ENCODE measurements at regions not wholly inside any gene's neighbourhood (a gene's known extent, or its start where the extent isn't known, plus 50 kb on each side); places are given as distances from the start of the nearest gene placed in this dataset.

- H3K27ac ChIP-seq, result no peak overlapping the region
- TF ChIP-seq, protein P1, sequence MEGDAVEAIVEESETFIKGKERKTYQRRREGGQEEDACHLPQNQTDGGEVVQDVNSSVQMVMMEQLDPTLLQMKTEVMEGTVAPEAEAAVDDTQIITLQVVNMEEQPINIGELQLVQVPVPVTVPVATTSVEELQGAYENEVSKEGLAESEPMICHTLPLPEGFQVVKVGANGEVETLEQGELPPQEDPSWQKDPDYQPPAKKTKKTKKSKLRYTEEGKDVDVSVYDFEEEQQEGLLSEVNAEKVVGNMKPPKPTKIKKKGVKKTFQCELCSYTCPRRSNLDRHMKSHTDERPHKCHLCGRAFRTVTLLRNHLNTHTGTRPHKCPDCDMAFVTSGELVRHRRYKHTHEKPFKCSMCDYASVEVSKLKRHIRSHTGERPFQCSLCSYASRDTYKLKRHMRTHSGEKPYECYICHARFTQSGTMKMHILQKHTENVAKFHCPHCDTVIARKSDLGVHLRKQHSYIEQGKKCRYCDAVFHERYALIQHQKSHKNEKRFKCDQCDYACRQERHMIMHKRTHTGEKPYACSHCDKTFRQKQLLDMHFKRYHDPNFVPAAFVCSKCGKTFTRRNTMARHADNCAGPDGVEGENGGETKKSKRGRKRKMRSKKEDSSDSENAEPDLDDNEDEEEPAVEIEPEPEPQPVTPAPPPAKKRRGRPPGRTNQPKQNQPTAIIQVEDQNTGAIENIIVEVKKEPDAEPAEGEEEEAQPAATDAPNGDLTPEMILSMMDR (conservative IDR thresholded peaks at IDR 0.05), result no peak
- TF ChIP-seq ZFX (IDR thresholded peaks at IDR 0.05), result no peak
Observed at GRCh38 chr10:28211759-28212158, 91.1 kb downstream of the MPP7 start.

DNA sequence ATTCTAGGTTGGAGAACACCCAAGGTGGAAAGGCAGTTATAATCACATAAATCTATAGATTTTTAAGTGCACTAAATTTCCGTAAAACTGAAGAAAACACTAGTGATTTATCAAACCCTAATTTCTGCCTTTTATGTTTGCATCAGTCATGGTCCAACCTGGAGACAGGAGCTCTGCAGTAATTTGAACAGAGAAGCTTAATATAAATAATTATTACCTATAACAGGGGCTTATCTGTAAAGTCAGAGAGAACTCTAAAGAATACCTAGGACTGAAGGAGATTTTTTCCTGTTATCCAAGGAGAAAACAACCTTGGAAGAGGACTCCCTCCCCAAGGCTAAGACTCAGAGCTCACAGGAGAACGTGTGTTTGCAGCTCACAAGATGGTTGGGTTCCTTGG, 95.1 kb downstream of the MPP7 start:
- no peak for TF ChIP-seq ZFX (IDR thresholded peaks at IDR 0.05)
- TF ChIP-seq, protein P1 (conservative IDR thresholded peaks at IDR 0.05), result no peak
- H3K27ac ChIP-seq, result no peak overlapping the region

- no peak overlapping the region for H3K27ac ChIP-seq
- TF ChIP-seq, protein P1 (conservative IDR thresholded peaks at IDR 0.05), result no peak
- no peak for TF ChIP-seq ZFX (IDR thresholded peaks at IDR 0.05)
Observed at GRCh38 chr10:28202941-28203352, 99.9 kb downstream of the MPP7 start.

DNA sequence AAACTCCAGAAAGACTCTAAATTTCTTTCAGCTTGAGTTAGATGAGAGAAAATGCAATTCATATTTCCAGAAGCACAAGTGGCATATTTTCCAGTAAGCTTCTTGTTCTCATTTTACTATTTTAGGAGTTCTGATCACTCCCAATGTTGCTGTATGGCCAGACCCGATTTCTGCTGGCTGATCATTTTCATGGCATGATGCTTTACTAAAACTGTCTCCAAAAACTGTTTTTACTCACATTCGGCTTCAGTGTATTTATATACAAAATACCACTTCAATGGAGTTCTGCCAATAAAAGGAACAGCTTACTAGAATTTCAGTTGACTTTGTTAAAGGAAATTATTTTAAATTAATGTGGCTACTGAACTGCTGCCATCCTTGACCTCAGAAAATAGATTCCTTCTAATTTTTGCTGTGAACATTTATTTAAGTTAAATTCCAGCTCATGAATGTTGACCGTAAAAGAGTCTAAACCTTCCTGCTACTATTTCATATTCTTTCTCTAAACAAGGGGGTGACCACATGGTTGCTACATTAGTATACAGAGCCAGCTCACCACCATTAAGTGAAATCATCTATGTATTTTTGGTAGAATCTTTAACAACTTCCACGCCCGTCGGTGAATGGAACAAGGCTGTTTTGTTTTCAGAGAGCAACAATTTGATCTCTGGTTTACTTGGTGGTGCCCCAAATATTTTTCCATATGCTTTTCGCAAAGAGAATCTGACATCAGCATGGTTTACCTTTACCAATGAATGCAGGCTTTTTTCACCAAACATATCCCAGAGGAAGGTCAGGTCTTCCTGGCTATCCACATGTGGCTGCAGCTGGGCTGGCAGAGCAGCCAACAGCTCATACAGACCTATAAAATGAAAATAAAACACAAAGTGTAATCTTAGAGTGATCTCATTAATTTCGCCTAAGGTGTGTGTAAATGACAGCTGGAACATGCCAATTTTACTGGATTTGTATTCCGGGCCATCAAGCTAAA, 101.2 kb downstream of the MPP7 start:
- TF ChIP-seq, protein P1 (conservative IDR thresholded peaks at IDR 0.05), result no peak
- TF ChIP-seq ZFX (IDR thresholded peaks at IDR 0.05), result no peak
- no peak overlapping the region for H3K27ac ChIP-seq

- TF ChIP-seq ZFX (IDR thresholded peaks at IDR 0.05), result no peak
- TF ChIP-seq, protein P1 (conservative IDR thresholded peaks at IDR 0.05), result no peak
- no peak overlapping the region for H3K27ac ChIP-seq
Observed at GRCh38 chr10:28200775-28201174, 102.1 kb downstream of the MPP7 start.

DNA sequence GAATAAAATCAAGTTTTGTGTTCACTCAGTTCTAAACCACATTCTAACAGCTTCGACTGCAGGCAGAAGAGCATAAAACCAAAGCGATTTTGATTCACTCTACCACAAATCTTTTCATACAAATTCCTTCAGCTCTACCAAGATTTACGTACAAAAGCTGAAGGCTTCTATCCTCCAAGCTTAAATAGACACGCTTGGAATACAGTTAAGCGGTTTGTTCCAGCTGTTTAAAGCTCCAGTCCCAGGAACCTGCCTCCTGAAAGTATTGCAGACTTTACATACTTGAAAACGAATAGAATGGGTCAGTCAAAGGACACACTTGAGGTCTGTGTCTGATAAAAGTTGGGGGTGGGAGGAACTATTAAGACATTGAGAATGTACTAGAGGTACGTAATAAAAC, 102.9 kb downstream of the MPP7 start:
- no peak overlapping the region for H3K27ac ChIP-seq
- TF ChIP-seq ZFX (IDR thresholded peaks at IDR 0.05), result no peak
- TF ChIP-seq, protein P1 (conservative IDR thresholded peaks at IDR 0.05), result no peak

DNA sequence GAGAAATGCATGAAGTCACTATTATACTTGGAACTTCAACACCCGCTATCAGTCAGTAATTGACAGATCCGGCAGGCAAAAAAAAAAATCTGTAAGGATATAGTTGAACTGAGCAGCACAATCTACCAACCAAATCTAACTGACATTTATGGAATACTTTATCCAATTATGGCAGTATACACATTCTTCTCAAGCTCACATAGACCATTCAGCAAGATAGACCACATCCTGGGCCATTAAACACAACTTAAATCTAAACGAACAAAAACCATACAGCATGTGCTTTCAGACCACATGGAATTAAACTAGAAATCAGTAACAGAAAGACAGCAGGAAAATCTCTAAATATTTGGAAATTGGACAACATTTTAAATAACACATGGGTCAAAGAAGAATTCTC, 112.7 kb downstream of the MPP7 start:
- TF ChIP-seq, protein P1 (conservative IDR thresholded peaks at IDR 0.05), result no peak
- no peak for TF ChIP-seq ZFX (IDR thresholded peaks at IDR 0.05)
- no peak overlapping the region for H3K27ac ChIP-seq
